HepG2 (cell line): ENCODE measurements at regions not wholly inside any gene's neighbourhood (a gene's known extent, or its start where the extent isn't known, plus 50 kb on each side); places are given as distances from the start of the nearest gene placed in this dataset.

Experiments
- ATAC-seq: fragments of 200-7000 bp; cut with Tn5 transposase; 3 replicates; pipeline ENCODE4 v1.9.1; 2020; ENCODE audit warnings: mild to moderate bottlenecking, moderate library complexity
- BruUV-seq: library from RNA; stranded (reverse); fragments of 400-500 nt; replicated peaks from 2 replicates; lab custom pipeline; 2021; lab: Mats Ljungman, UMichigan
- CTCF ChIA-PET: fragments of 300-600 bp; formaldehyde crosslinking; extraction: SDS; loops from one replicate; lab custom pipeline; 2021; ENCODE audit warnings: low total read pairs, inconsistent platforms, low intra/inter-chr PET ratio; lab: Yijun Ruan, JAX
- POLR2A ChIA-PET: fragments of 350-600 bp; sonication (Branson Sonifier 250); formaldehyde crosslinking; loops from one replicate; lab custom pipeline; 2020; ENCODE audit warnings: antibody characterized with exemption, inconsistent platforms; lab: Yijun Ruan, JAX
- DNase-seq: peaks from one replicate; pipeline ENCODE4 v3.0.0-alpha.2; 2015; ENCODE audit warnings: low spot score
- FAIRE-seq: peaks from 3 replicates; lab custom pipeline; 2011; peaks lifted over from hg19 to GRCh38; lab: Jason Lieb, UNC
- H2AFZ ChIP-seq: one replicate; pipeline ENCODE4 v1.6.1; 2011; ENCODE audit warnings: low read length, inconsistent platforms
- H3K27ac ChIP-seq: fragments of 300-600 bp; 3 replicates; pipeline ENCODE4 v1.8.0; 2011; ENCODE audit warnings: mixed run types, mild to moderate bottlenecking, mixed read lengths, low read length, inconsistent platforms; ENCODE audit not compliant: insufficient read depth; ENCODE audit errors: extremely low read length
- H3K27me3 ChIP-seq, 2 experiments: fragments of 200-600 bp in 1 of 2; 2 replicates in 1 of 2; 3 replicates in 1 of 2; pipeline versions ENCODE4 v1.6.0 to v1.8.0; 2011; ENCODE audit warnings: low read length in 2 of 2, mild to moderate bottlenecking in 2 of 2, moderate library complexity in 2 of 2, inconsistent platforms in 1 of 2; ENCODE audit not compliant: insufficient read depth in 2 of 2, control insufficient read depth in 1 of 2
- H3K36me3 ChIP-seq, 2 experiments: fragments of 200-600 bp in 1 of 2; replicated peaks in 1 of 2; 2 replicates in 1 of 2; 3 replicates in 1 of 2; pipeline versions ENCODE4 v1.5.1 to v1.8.0; 2011; ENCODE audit warnings: low read length in 2 of 2, inconsistent platforms in 1 of 2; ENCODE audit not compliant: insufficient read depth in 2 of 2, control insufficient read depth in 1 of 2
- H3K4me1 ChIP-seq: 2 replicates; pipeline ENCODE4 v1.5.1; 2012; ENCODE audit warnings: low read length, inconsistent platforms; ENCODE audit not compliant: insufficient read depth
- H3K4me2 ChIP-seq: 2 replicates; pipeline ENCODE4 v1.6.0; 2011; ENCODE audit warnings: low read depth, low read length, inconsistent platforms
- H3K4me3 ChIP-seq, 3 experiments: fragments of 200-600 bp in 1 of 3; sonication (generic), shearing (Covaris generic) in 1 of 3; replicated peaks in 1 of 3; 2 replicates each; pipeline ENCODE4 v1.5.1; 2011 to 2016; ENCODE audit warnings: low read length in 3 of 3, inconsistent platforms in 2 of 3, low read depth in 2 of 3, mild to moderate bottlenecking in 2 of 3, control low read depth in 1 of 3, mixed read lengths in 1 of 3; ENCODE audit not compliant: insufficient read depth in 1 of 3
- H3K79me2 ChIP-seq: one replicate; pipeline ENCODE4 v1.6.1; 2011; ENCODE audit warnings: low read length, inconsistent platforms; ENCODE audit not compliant: insufficient read depth
- H3K9ac ChIP-seq: 2 replicates; pipeline ENCODE4 v1.6.0; 2011; ENCODE audit warnings: mild to moderate bottlenecking, low read depth, low read length, inconsistent platforms; ENCODE audit not compliant: insufficient read depth
- H3K9me3 ChIP-seq: 2 replicates; pipeline ENCODE4 v1.5.1; 2012; ENCODE audit warnings: mild to moderate bottlenecking, low read length
- H4K20me1 ChIP-seq: 2 replicates; pipeline ENCODE4 v1.6.0; 2011; ENCODE audit warnings: inconsistent platforms, mild to moderate bottlenecking, low read length, moderate library complexity; ENCODE audit not compliant: insufficient read depth
- DPF2 ChIP-seq: sonication (generic); formaldehyde crosslinking; IDR thresholded peaks from 2 replicates; pipeline ENCODE4 v1.4.0; 2020; ENCODE audit warnings: mild to moderate bottlenecking, low read depth, missing genetic modification reagents, borderline replicate concordance
- NFATC3 ChIP-seq: sonication (generic); formaldehyde crosslinking; IDR thresholded peaks from 2 replicates; pipeline ENCODE4 v1.5.1; 2020; ENCODE audit warnings: mild to moderate bottlenecking, missing genetic modification reagents
- PITX1 ChIP-seq: sonication (generic); formaldehyde crosslinking; IDR thresholded peaks from 2 replicates; pipeline ENCODE4 v1.5.1; 2020; ENCODE audit warnings: mild to moderate bottlenecking, missing genetic modification reagents
- REL ChIP-seq: sonication (generic); formaldehyde crosslinking; conservative IDR thresholded peaks from 2 replicates; pipeline ENCODE4 v1.8.0; 2022; ENCODE audit warnings: mild to moderate bottlenecking, missing genetic modification reagents, moderate library complexity
- RXRA ChIP-seq: sonication (generic); formaldehyde crosslinking; IDR thresholded peaks from 2 replicates; pipeline ENCODE4 v1.5.1; 2020; ENCODE audit warnings: missing genetic modification reagents
- STAT5B ChIP-seq: sonication (generic); formaldehyde crosslinking; IDR thresholded peaks from 2 replicates; pipeline ENCODE4 v1.4.0; 2020; ENCODE audit warnings: missing genetic modification reagents
- ZMYM3 ChIP-seq: sonication (generic); formaldehyde crosslinking; IDR thresholded peaks from 2 replicates; pipeline ENCODE4 v1.5.1; 2020; ENCODE audit warnings: mild to moderate bottlenecking, missing genetic modification reagents
- ZNF496 ChIP-seq: sonication (generic); formaldehyde crosslinking; IDR thresholded peaks from 2 replicates; pipeline ENCODE4 v1.8.1; 2023; ENCODE audit warnings: mild to moderate bottlenecking, moderate library complexity, missing genetic modification reagents; ENCODE audit not compliant: insufficient replicate concordance
- WGBS: methylation state at CpG from one replicate; pipeline ENCODE4 v1.1.6; 2017; ENCODE audit warnings: low lambda C conversion rate; 5-methylcytosine and 5-hydroxymethylcytosine counted together
- in situ Hi-C: cut with HindIII; loops from 2 replicates; pipeline ENCODE4 v1.10.0; 2017; ENCODE audit warnings: low pct_unique_long_range_greater_than_20kb; ENCODE audit not compliant: extremely low pct_ligation_motif_present
- intact Hi-C: fragments of 100-400 bp; cut with micrococcal nuclease; formaldehyde crosslinking; loops from one replicate; pipeline ENCODE4 v1.10.0; 2022; ENCODE audit not compliant: unreplicated experiment
- TF ChIP-seq, protein P1 (sequence below): sonication (generic); formaldehyde crosslinking; IDR thresholded peaks from 2 replicates; pipeline ENCODE4 v1.4.0; 2020; ENCODE audit warnings: missing genetic modification reagents
- TF ChIP-seq, protein P2 (sequence below): sonication (generic); formaldehyde crosslinking; IDR thresholded peaks from 2 replicates; pipeline ENCODE4 v1.5.1; 2020; ENCODE audit warnings: mild to moderate bottlenecking, missing genetic modification reagents
- TF ChIP-seq, protein P3 (sequence below): sonication (generic); formaldehyde crosslinking; IDR thresholded peaks from 2 replicates; pipeline ENCODE4 v1.9.0; 2021; ENCODE audit warnings: missing genetic modification reagents, borderline replicate concordance
- TF ChIP-seq, protein P4 (sequence below): sonication (generic); formaldehyde crosslinking; IDR thresholded peaks from 2 replicates; pipeline ENCODE4 v1.4.0; 2020; ENCODE audit warnings: missing genetic modification reagents, borderline replicate concordance

DNA sequence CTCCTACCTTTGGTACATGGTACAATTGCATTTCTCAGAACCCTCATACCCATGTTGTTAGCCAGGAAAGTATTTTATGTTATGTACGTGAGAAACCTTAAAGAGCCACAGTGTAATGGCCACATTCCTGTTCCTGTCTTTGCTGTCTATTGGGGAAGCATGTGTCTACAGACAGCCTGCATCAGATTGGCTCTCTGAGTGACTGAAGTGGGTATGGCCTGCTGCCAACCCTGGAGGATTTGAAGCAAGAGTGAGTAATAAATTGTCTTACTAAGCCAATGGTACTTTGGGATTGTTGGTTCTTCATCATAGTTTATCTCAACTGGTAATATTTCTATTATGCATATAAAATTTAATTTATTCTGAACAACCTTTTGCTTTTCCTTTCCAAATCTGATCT, 574.1 kb downstream of the LMO7 start:
- Histone ChIP-seq H3K9me3 (no peaks in the 10 kb centered on the region), H3K36me3 (no peaks in the 10 kb centered on the region), H3K27ac (no peak overlapping the region), H2AFZ (no peak overlapping the region), H3K9ac (no peak overlapping the region), H3K4me1 (no peaks in the 10 kb centered on the region), H3K4me3 (no peak overlapping the region), H4K20me1 (no peaks in the 10 kb centered on the region), H3K4me2 (no peak overlapping the region), H3K79me2 (no peaks in the 10 kb centered on the region), H3K27me3 (no peaks in the 10 kb centered on the region)
- in situ Hi-C loops (no loop called here), intact Hi-C loops (no loop called here)
- FAIRE-seq (no peak), ATAC-seq (no peak), DNase-seq (no peak)
- POLR2A ChIA-PET: no interaction called here
- CTCF ChIA-PET: no interaction called here
- BruUV-seq: no TSS peak
- WGBS: 0% methylated on average over 1 of the region's 1 CpG
- TF ChIP-seq ZNF496 (no peak), PITX1 (CRISPR knock-in tag) (no peak), ZMYM3 (CRISPR knock-in tag) (no peak), DPF2 (CRISPR knock-in tag) (no peak), REL (CRISPR knock-in tag) (no peak), RXRA (CRISPR knock-in tag) (no peak), NFATC3 (CRISPR knock-in tag) (no peak), STAT5B (CRISPR knock-in tag) (no peak)
- TF ChIP-seq, protein P1, sequence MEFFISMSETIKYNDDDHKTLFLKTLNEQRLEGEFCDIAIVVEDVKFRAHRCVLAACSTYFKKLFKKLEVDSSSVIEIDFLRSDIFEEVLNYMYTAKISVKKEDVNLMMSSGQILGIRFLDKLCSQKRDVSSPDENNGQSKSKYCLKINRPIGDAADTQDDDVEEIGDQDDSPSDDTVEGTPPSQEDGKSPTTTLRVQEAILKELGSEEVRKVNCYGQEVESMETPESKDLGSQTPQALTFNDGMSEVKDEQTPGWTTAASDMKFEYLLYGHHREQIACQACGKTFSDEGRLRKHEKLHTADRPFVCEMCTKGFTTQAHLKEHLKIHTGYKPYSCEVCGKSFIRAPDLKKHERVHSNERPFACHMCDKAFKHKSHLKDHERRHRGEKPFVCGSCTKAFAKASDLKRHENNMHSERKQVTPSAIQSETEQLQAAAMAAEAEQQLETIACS (CRISPR knock-in tag): no peak
- TF ChIP-seq, protein P2, sequence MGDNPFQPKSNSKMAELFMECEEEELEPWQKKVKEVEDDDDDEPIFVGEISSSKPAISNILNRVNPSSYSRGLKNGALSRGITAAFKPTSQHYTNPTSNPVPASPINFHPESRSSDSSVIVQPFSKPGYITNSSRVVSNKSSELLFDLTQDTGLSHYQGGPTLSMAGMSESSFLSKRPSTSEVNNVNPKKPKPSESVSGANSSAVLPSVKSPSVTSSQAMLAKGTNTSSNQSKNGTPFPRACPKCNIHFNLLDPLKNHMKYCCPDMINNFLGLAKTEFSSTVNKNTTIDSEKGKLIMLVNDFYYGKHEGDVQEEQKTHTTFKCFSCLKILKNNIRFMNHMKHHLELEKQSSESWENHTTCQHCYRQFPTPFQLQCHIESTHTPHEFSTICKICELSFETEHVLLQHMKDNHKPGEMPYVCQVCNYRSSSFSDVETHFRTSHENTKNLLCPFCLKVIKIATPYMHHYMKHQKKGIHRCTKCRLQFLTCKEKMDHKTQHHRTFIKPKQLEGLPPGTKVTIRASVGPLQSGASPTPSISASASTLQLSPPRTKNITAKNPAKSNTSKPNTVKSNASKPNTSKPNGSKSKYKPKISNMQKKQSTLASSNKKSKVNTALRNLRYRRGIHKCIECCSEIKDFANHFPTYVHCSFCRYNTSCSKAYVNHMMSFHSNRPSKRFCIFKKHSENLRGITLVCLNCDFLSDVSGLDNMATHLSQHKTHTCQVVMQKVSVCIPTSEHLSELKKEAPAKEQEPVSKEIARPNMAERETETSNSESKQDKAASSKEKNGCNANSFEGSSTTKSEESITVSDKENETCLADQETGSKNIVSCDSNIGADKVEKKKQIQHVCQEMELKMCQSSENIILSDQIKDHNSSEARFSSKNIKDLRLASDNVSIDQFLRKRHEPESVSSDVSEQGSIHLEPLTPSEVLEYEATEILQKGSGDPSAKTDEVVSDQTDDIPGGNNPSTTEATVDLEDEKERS (CRISPR knock-in tag): no peak
- TF ChIP-seq, protein P3, sequence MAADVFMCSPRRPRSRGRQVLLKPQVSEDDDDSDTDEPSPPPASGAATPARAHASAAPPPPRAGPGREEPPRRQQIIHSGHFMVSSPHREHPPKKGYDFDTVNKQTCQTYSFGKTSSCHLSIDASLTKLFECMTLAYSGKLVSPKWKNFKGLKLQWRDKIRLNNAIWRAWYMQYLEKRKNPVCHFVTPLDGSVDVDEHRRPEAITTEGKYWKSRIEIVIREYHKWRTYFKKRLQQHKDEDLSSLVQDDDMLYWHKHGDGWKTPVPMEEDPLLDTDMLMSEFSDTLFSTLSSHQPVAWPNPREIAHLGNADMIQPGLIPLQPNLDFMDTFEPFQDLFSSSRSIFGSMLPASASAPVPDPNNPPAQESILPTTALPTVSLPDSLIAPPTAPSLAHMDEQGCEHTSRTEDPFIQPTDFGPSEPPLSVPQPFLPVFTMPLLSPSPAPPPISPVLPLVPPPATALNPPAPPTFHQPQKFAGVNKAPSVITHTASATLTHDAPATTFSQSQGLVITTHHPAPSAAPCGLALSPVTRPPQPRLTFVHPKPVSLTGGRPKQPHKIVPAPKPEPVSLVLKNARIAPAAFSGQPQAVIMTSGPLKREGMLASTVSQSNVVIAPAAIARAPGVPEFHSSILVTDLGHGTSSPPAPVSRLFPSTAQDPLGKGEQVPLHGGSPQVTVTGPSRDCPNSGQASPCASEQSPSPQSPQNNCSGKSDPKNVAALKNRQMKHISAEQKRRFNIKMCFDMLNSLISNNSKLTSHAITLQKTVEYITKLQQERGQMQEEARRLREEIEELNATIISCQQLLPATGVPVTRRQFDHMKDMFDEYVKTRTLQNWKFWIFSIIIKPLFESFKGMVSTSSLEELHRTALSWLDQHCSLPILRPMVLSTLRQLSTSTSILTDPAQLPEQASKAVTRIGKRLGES (CRISPR knock-in tag): no peak
- TF ChIP-seq, protein P4, sequence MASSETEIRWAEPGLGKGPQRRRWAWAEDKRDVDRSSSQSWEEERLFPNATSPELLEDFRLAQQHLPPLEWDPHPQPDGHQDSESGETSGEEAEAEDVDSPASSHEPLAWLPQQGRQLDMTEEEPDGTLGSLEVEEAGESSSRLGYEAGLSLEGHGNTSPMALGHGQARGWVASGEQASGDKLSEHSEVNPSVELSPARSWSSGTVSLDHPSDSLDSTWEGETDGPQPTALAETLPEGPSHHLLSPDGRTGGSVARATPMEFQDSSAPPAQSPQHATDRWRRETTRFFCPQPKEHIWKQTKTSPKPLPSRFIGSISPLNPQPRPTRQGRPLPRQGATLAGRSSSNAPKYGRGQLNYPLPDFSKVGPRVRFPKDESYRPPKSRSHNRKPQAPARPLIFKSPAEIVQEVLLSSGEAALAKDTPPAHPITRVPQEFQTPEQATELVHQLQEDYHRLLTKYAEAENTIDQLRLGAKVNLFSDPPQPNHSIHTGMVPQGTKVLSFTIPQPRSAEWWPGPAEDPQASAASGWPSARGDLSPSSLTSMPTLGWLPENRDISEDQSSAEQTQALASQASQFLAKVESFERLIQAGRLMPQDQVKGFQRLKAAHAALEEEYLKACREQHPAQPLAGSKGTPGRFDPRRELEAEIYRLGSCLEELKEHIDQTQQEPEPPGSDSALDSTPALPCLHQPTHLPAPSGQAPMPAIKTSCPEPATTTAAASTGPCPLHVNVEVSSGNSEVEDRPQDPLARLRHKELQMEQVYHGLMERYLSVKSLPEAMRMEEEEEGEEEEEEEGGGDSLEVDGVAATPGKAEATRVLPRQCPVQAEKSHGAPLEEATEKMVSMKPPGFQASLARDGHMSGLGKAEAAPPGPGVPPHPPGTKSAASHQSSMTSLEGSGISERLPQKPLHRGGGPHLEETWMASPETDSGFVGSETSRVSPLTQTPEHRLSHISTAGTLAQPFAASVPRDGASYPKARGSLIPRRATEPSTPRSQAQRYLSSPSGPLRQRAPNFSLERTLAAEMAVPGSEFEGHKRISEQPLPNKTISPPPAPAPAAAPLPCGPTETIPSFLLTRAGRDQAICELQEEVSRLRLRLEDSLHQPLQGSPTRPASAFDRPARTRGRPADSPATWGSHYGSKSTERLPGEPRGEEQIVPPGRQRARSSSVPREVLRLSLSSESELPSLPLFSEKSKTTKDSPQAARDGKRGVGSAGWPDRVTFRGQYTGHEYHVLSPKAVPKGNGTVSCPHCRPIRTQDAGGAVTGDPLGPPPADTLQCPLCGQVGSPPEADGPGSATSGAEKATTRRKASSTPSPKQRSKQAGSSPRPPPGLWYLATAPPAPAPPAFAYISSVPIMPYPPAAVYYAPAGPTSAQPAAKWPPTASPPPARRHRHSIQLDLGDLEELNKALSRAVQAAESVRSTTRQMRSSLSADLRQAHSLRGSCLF (CRISPR knock-in tag): no peak
